Mononuclear cell (primary cell): ENCODE measurements at regions not wholly inside any gene's neighbourhood (a gene's known extent, or its start where the extent isn't known, plus 50 kb on each side); places are given as distances from the start of the nearest gene placed in this dataset.
"Not testable (repeated sequence)": the region's sequence is repeated elsewhere in the genome, so short reads cannot be mapped to it uniquely, and the experiment has no call there.

Experiments
- H3K27me3 ChIP-seq: 2 replicates; pipeline ENCODE4 v1.6.0; 2011; ENCODE audit warnings: low read length, control low read depth; ENCODE audit not compliant: insufficient read depth
- H3K4me1 ChIP-seq: 2 replicates; pipeline ENCODE4 v1.5.1; 2011; ENCODE audit warnings: mild to moderate bottlenecking, low read length, control low read depth; ENCODE audit not compliant: insufficient read depth
- H3K4me3 ChIP-seq: 2 replicates; pipeline ENCODE4 v1.5.1; 2011; ENCODE audit warnings: mild to moderate bottlenecking, low read length, moderate library complexity
- H3K9me3 ChIP-seq: 2 replicates; pipeline ENCODE4 v1.5.1; 2011; ENCODE audit warnings: low read depth, mild to moderate bottlenecking, control low read depth, low read length

GRCh38 chr2:242011167-242011513, 141.6 kb downstream of the RTP5 start:
- Histone ChIP-seq H3K4me3 (no peak overlapping the region), H3K4me1 (no peaks in the 10 kb centered on the region), H3K9me3 (no peaks in the 10 kb centered on the region), H3K27me3 (no peaks in the 10 kb centered on the region)

- H3K4me3 ChIP-seq = no peak overlapping the region
- no peaks in the 10 kb centered on the region for H3K9me3 ChIP-seq
- H3K4me1 ChIP-seq = no peaks in the 10 kb centered on the region
- H3K27me3 ChIP-seq = no peaks in the 10 kb centered on the region
Measured at GRCh38 chr2:242011516-242011915, 142.0 kb downstream of the RTP5 start.

- no peaks in the 10 kb centered on the region for H3K4me1 ChIP-seq
- no peaks in the 10 kb centered on the region for H3K9me3 ChIP-seq
- H3K4me3 ChIP-seq = no peak overlapping the region
- H3K27me3 ChIP-seq = no peaks in the 10 kb centered on the region
Measured at GRCh38 chr2:242011991-242012764, 142.6 kb downstream of the RTP5 start.

GRCh38 chr2:242012956-242013764, 143.6 kb downstream of the RTP5 start:
- Histone ChIP-seq H3K4me1 (no peaks in the 10 kb centered on the region), H3K9me3 (no peaks in the 10 kb centered on the region), H3K4me3 (no peak overlapping the region), H3K27me3 (no peaks in the 10 kb centered on the region)

GRCh38 chr2:242013771-242014170, 144.2 kb downstream of the RTP5 start:
- H3K9me3 ChIP-seq = no peaks in the 10 kb centered on the region
- H3K27me3 ChIP-seq = no peaks in the 10 kb centered on the region
- no peaks in the 10 kb centered on the region for H3K4me1 ChIP-seq
- H3K4me3 ChIP-seq = no peak overlapping the region

GRCh38 chr2:242015108-242016065, 145.9 kb downstream of the RTP5 start:
- no peaks in the 10 kb centered on the region for H3K9me3 ChIP-seq
- no peaks in the 10 kb centered on the region for H3K27me3 ChIP-seq
- no peak overlapping the region for H3K4me3 ChIP-seq
- no peaks in the 10 kb centered on the region for H3K4me1 ChIP-seq

GRCh38 chr2:242017086-242017485, 147.6 kb downstream of the RTP5 start:
- Histone ChIP-seq H3K4me1 (no peaks in the 10 kb centered on the region), H3K4me3 (no peak overlapping the region)

GRCh38 chr2:242018416-242018815, 148.9 kb downstream of the RTP5 start:
- H3K4me1 ChIP-seq, H3K27me3 ChIP-seq: not testable (repeated sequence)

More at GRCh38 chr2:242017086-242017485, 147.6 kb downstream of the RTP5 start:
- H3K9me3 ChIP-seq = no peaks in the 10 kb centered on the region
- H3K27me3 ChIP-seq = no peaks in the 10 kb centered on the region

GRCh38 chr2:242019344-242019743, 149.8 kb downstream of the RTP5 start:
- H3K9me3 ChIP-seq = no peaks in the 10 kb centered on the region
- no peak overlapping the region for H3K4me3 ChIP-seq
- no peaks in the 10 kb centered on the region for H3K27me3 ChIP-seq
- H3K4me1 ChIP-seq = no peaks in the 10 kb centered on the region

More at GRCh38 chr2:242018416-242018815, 148.9 kb downstream of the RTP5 start:
- not testable (repeated sequence) for H3K9me3 ChIP-seq, H3K4me3 ChIP-seq

- Histone ChIP-seq H3K27me3 (no peaks in the 10 kb centered on the region), H3K4me1 (no peaks in the 10 kb centered on the region), H3K4me3 (no peak overlapping the region), H3K9me3 (no peaks in the 10 kb centered on the region)
Measured at GRCh38 chr2:242020196-242021004, 150.9 kb downstream of the RTP5 start.

- Histone ChIP-seq H3K4me1 (no peaks in the 10 kb centered on the region), H3K27me3 (peaks cover 3% of the 10 kb centered on the region), H3K4me3 (no peak overlapping the region), H3K9me3 (no peaks in the 10 kb centered on the region)
Measured at GRCh38 chr2:242022550-242023290, 153.2 kb downstream of the RTP5 start.

- Histone ChIP-seq H3K4me3 (no peak overlapping the region), H3K9me3 (no peaks in the 10 kb centered on the region), H3K27me3 (peaks cover 5% of the 10 kb centered on the region), H3K4me1 (no peaks in the 10 kb centered on the region)
Measured at GRCh38 chr2:242024751-242025355, 155.3 kb downstream of the RTP5 start.

GRCh38 chr2:242027676-242028450, 158.3 kb downstream of the RTP5 start:
- H3K4me3 ChIP-seq = no peak overlapping the region
- peaks cover 11% of the 10 kb centered on the region for H3K27me3 ChIP-seq
- H3K9me3 ChIP-seq = no peaks in the 10 kb centered on the region
- peaks cover 15% of the 10 kb centered on the region for H3K4me1 ChIP-seq
